IMR-90 (cell line): ENCODE measurements at regions not wholly inside any gene's neighbourhood (a gene's known extent, or its start where the extent isn't known, plus 50 kb on each side); places are given as distances from the start of the nearest gene placed in this dataset.

ENCODE experiments used
- CEBPB ChIP-seq: IDR thresholded peaks from 2 replicates; pipeline ENCODE4 v1.6.1; 2012; ENCODE audit warnings: low read depth, low read length, improper control_type of control experiment
- MAFK ChIP-seq: IDR thresholded peaks from 2 replicates; pipeline ENCODE4 v1.6.1; 2012; ENCODE audit warnings: low read depth, low read length, improper control_type of control experiment
- POLR2A ChIP-seq: IDR thresholded peaks from 2 replicates; pipeline ENCODE4 v1.6.1; 2012; ENCODE audit warnings: mild to moderate bottlenecking, low read depth, low read length
- RAD21 ChIP-seq: IDR thresholded peaks from 2 replicates; pipeline ENCODE4 v1.6.1; 2012; ENCODE audit warnings: low read length, improper control_type of control experiment
- RCOR1 ChIP-seq: IDR thresholded peaks from 2 replicates; pipeline ENCODE4 v1.6.1; 2012; ENCODE audit warnings: mild to moderate bottlenecking, low read length, improper control_type of control experiment; ENCODE audit not compliant: insufficient replicate concordance
- RFX5 ChIP-seq: IDR thresholded peaks from 2 replicates; pipeline ENCODE4 v1.8.0; 2012; ENCODE audit warnings: low read depth, mild to moderate bottlenecking, low read length, moderate library complexity
- TF ChIP-seq, protein P1 (sequence below): conservative IDR thresholded peaks from 2 replicates; pipeline ENCODE4 v1.5.1; 2012; ENCODE audit warnings: mild to moderate bottlenecking, low read depth, low read length, improper control_type of control experiment
- TF ChIP-seq, protein P2 (sequence below): fragments of 150-350 bp; IDR thresholded peaks from 2 replicates; pipeline ENCODE4 v1.6.1; 2017; ENCODE audit warnings: mild to moderate bottlenecking, antibody characterized with exemption, low read length, low read depth

DNA sequence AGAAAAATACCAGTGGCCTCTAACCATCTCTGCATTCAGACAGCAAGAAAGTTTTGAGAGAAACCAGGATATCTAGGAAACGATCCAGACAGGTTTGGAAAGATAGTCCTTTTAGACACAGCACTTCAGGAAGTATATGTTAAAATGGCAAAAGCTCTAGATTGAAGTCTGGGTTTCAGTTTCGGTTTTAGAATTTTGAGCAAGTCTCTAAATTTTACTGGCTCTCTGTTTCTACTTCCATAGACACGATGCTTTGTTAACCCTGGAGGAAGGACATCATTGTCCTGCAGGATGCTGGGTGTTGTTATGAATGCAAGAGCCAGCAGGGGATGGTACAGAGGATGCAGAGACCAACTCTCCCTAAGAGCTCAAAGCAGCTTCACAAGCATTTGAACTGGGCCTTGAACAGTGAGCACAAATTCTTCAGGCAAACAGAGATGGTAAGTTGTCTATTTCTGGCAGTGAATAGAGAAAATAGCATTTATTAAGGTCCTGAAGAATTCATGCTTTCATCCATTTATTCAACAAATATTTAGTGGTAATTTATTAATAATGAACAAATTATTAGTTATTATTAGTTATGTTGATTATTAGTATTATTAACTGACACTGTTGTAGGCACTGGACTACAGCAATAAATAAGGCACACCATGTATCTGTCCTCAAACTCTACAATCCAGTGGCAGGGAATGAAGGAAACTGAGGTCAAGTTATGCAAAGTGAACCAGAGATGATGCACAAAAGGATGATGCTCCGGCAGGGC lies 152.7 kb upstream of the NRP1 start:
- no peak for TF ChIP-seq MAFK
- TF ChIP-seq, protein P1, sequence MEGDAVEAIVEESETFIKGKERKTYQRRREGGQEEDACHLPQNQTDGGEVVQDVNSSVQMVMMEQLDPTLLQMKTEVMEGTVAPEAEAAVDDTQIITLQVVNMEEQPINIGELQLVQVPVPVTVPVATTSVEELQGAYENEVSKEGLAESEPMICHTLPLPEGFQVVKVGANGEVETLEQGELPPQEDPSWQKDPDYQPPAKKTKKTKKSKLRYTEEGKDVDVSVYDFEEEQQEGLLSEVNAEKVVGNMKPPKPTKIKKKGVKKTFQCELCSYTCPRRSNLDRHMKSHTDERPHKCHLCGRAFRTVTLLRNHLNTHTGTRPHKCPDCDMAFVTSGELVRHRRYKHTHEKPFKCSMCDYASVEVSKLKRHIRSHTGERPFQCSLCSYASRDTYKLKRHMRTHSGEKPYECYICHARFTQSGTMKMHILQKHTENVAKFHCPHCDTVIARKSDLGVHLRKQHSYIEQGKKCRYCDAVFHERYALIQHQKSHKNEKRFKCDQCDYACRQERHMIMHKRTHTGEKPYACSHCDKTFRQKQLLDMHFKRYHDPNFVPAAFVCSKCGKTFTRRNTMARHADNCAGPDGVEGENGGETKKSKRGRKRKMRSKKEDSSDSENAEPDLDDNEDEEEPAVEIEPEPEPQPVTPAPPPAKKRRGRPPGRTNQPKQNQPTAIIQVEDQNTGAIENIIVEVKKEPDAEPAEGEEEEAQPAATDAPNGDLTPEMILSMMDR = 0 out of 2 replicates have a peak, but pooled peaks have one; percentile 12
- TF ChIP-seq, protein P2, sequence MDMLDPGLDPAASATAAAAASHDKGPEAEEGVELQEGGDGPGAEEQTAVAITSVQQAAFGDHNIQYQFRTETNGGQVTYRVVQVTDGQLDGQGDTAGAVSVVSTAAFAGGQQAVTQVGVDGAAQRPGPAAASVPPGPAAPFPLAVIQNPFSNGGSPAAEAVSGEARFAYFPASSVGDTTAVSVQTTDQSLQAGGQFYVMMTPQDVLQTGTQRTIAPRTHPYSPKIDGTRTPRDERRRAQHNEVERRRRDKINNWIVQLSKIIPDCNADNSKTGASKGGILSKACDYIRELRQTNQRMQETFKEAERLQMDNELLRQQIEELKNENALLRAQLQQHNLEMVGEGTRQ = no peak
- no peak for TF ChIP-seq POLR2A
- no peak for TF ChIP-seq RCOR1
- TF ChIP-seq RAD21 = no peak
- no peak for TF ChIP-seq RFX5
- no peak for TF ChIP-seq CEBPB
